ACC112 (cell line): ENCODE measurements at regions not wholly inside any gene's neighbourhood (a gene's known extent, or its start where the extent isn't known, plus 50 kb on each side); places are given as distances from the start of the nearest gene placed in this dataset.
A peak's percentile ranks its signal among the peaks of the same experiment; 100 is the strongest.

Experiments
- H2AFZ ChIP-seq: fragments of 200-600 bp; sonication (generic); one replicate; pipeline ENCODE4 v1.6.0; 2017; ENCODE audit warnings: antibody characterized with exemption, low read length; ENCODE audit not compliant: unreplicated experiment
- H3K27ac ChIP-seq: fragments of 200-600 bp; sonication (generic); 2 replicates; pipeline ENCODE4 v1.5.1; 2014; ENCODE audit warnings: low read depth, mild to moderate bottlenecking, antibody characterized with exemption, low read length, moderate library complexity
- H3K27me3 ChIP-seq: fragments of 200-600 bp; sonication (generic); 2 replicates; pipeline ENCODE4 v1.6.1; 2014; ENCODE audit warnings: mild to moderate bottlenecking, antibody characterized with exemption, low read length, moderate library complexity, mixed read lengths; ENCODE audit not compliant: insufficient read depth
- H3K36me3 ChIP-seq: fragments of 200-600 bp; sonication (generic); 2 replicates; pipeline ENCODE4 v1.6.1; 2016; ENCODE audit warnings: mild to moderate bottlenecking, antibody characterized with exemption, low read length, moderate library complexity, mixed read lengths; ENCODE audit not compliant: insufficient read depth
- H3K4me1 ChIP-seq: fragments of 200-600 bp; sonication (generic); one replicate; pipeline ENCODE4 v1.6.1; 2016; ENCODE audit warnings: low read length, mixed read lengths; ENCODE audit not compliant: insufficient read depth, unreplicated experiment, control insufficient read depth
- H3K4me3 ChIP-seq: fragments of 200-600 bp; sonication (generic); 2 replicates; pipeline ENCODE4 v1.5.1; 2014; ENCODE audit warnings: mild to moderate bottlenecking, low read depth, low read length
- H3K79me2 ChIP-seq: fragments of 200-600 bp; sonication (generic); one replicate; pipeline ENCODE4 v1.6.0; 2016; ENCODE audit warnings: low read length; ENCODE audit not compliant: control insufficient read depth, unreplicated experiment, insufficient read depth

DNA sequence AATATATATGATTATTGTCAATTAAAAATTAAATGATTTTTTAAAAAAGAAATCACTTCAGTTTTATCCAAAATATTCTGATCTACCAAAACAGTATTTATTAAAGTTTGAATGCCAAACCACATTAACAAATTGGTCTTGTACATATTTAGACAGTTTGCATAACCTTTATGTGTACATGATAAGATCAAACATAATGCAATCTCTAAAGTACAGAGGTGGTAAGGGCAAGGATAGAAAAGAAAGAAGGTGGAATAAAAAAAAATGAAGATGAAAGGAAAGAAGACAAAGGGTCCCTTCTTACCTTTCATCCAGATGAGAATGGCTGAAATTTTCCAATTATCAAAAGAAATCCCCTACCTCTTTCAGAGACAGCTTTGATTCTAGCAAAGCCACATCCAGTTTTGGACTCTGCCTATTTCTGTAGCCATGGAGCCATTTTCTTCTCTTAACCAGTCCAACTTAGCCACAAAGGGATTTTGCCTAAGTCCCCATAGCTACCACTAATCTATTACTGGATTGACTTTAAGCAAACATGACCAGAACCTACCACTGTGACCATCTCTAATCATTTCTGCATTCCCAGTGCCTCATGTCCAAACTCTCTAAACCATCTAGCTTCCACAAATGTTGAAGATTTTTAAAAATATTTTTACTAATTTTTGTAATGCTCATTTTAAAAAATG lies 133.3 kb upstream of the TRPM3 start:
- H3K27ac ChIP-seq = no peak overlapping the region
- H3K4me1 ChIP-seq = peaks cover 6% of the 10 kb centered on the region
- peaks cover 17% of the 10 kb centered on the region for H3K27me3 ChIP-seq
- H2AFZ ChIP-seq = no peak overlapping the region
- H3K79me2 ChIP-seq = no peaks in the 10 kb centered on the region
- no peak overlapping the region for H3K4me3 ChIP-seq
- no peaks in the 10 kb centered on the region for H3K36me3 ChIP-seq

DNA sequence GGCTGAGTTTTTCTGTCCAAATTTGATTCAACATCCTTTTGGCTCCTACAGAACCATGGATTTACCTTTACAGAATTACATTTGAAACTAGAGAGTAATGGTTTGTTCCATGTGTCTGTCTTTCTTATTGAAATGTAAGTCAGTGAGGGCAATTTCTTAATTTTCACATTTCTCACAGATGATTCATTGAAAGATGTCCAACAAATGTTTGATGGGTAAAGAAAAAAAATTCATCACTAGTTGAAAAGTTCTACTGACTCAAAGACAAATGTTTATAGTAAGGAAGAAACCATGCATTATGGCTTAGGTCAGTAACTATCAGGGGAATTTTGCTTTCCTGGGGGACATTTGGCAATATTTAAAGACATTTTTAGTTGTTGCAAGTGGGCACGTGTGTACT lies 131.6 kb upstream of the TRPM3 start:
- Histone ChIP-seq H3K79me2 (no peaks in the 10 kb centered on the region), H3K4me1 (peaks cover 9% of the 10 kb centered on the region), H3K36me3 (no peaks in the 10 kb centered on the region), H3K27me3 (peaks cover 17% of the 10 kb centered on the region), H3K27ac (no peak overlapping the region), H3K4me3 (no peak overlapping the region), H2AFZ (no peak overlapping the region)

DNA sequence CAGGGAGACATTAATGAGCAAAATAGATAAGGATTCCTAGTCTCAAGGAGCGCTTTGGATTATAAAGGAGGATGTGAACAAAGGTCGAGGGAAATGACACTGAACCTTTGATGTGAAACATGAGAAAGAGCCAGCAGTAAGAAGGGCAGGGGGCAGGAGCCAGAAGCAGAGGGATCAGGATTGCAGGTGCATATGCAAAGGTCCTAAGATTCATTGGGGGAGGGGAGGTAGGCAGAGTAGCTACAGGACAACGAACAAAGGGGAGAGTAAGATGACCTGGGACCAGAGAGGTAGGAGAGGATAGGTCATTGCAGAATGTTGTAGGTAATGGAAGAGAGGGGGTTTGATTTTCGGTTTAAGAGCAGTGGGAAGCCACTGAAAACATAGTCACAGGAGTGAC lies 129.2 kb upstream of the TRPM3 start:
- H3K27ac ChIP-seq = no peak overlapping the region

DNA sequence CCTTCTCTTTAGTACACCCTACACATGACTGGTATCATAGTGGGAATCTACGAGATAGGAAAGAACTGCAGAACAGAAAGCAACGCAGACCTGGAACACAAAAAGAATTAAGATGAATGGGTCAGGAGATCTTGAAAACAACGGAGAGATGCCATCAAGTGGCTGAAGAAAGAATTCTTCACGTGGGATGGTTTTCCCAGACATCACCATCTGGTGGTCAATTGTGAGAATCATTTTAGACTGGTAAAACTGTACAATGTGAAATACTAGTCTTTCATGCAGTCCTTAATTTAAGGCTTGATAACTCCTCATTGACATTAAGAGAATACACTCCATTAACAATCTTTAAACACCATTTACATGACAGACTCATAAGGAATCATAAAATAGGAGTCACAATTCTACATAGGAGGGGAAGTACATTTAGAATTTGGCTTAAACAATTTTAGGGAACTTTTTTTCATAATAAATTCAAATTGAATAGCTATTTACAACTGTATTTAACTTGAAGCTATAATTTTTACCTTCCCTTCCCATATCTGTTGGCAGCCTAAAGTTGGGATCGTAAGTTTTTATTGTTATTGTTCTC lies 128.4 kb upstream of the TRPM3 start:
- Histone ChIP-seq H3K79me2 (no peaks in the 10 kb centered on the region), H3K4me1 (peaks cover 9% of the 10 kb centered on the region), H3K27ac (no peak overlapping the region), H3K36me3 (no peaks in the 10 kb centered on the region), H3K27me3 (peaks cover 4% of the 10 kb centered on the region; the same call in 1 of the 2 replicates), H3K4me3 (peak overlapping the region; percentile 46), H2AFZ (peak overlapping the region; percentile 47)

More for the DNA sequence above, 129.2 kb upstream of the TRPM3 start:
- Histone ChIP-seq H3K36me3 (no peaks in the 10 kb centered on the region), H3K27me3 (peaks cover 5% of the 10 kb centered on the region), H2AFZ (no peak overlapping the region), H3K4me1 (peaks cover 9% of the 10 kb centered on the region), H3K79me2 (no peaks in the 10 kb centered on the region), H3K4me3 (no peak overlapping the region)

DNA sequence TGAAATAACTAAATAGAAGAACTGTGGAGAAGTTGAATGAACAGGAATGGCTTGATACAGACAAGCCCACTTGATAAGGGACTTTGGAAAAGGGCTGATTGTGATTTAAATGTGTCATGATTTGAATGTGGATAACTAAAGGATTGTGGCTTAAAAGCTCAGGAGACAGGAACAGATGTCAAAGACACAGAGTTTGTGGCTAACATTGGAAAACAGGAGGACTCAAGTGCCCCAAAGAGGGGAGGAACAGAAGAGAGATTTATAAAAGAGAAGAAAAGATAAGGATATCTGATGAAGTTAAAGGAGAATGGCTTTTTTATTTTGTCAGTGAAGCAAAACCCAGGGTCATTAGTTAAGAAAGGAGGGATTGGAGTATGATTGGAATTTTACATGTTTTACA lies 124.2 kb upstream of the TRPM3 start:
- H3K4me3 ChIP-seq = no peak overlapping the region
- H3K36me3 ChIP-seq = no peaks in the 10 kb centered on the region
- no peak overlapping the region for H3K27ac ChIP-seq
- peaks cover 4% of the 10 kb centered on the region; the same call in 1 of the 2 replicates for H3K27me3 ChIP-seq
- H3K4me1 ChIP-seq = peaks cover 3% of the 10 kb centered on the region
- H2AFZ ChIP-seq = no peak overlapping the region
- H3K79me2 ChIP-seq = no peaks in the 10 kb centered on the region

DNA sequence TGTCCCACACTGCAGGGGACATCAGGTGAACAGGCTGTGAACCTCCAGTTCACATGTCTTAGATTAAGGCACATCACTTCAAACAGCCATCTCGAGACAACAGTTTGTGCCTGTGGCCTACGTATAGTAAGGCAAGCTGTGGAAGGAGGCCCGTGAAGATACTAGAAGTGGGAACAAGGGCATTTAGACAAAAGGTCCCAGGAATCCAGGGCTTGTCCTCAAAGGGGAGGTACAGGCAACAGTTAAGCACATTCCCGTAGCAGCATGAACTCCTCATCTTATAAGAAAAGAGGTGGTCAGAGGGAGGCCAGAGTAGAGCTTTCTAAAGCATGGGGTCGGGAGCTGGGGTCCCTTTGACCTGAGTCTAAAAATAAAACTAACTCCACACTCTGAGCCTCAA lies 122.5 kb upstream of the TRPM3 start:
- no peaks in the 10 kb centered on the region for H3K4me1 ChIP-seq
- H3K4me3 ChIP-seq = no peak overlapping the region
- H3K79me2 ChIP-seq = no peaks in the 10 kb centered on the region
- no peak overlapping the region for H3K27ac ChIP-seq
- H3K27me3 ChIP-seq = no peaks in the 10 kb centered on the region
- H3K36me3 ChIP-seq = no peaks in the 10 kb centered on the region
- no peak overlapping the region for H2AFZ ChIP-seq

DNA sequence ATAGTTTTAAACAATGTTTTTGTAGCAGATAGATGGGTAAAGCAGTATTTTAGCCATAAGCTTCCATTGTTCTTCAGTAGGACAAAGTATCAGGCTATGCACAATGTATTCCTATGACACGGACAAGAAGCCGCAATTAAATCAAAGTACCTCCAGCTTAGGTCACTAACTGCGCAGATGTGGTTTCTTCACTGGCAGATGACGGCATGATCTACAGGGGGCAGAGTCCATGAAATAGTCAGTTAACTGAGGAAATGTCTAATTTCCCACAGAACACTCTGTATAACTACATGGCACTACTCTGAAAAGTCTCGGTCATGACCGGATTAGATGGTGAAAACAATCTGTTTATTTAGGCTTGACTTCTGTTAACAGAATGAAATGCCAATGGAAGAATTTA lies 120.7 kb upstream of the TRPM3 start:
- Histone ChIP-seq H3K36me3 (no peaks in the 10 kb centered on the region), H3K79me2 (no peaks in the 10 kb centered on the region), H3K4me1 (no peaks in the 10 kb centered on the region), H3K27ac (no peak overlapping the region), H3K4me3 (no peak overlapping the region), H2AFZ (no peak overlapping the region), H3K27me3 (no peaks in the 10 kb centered on the region)

DNA sequence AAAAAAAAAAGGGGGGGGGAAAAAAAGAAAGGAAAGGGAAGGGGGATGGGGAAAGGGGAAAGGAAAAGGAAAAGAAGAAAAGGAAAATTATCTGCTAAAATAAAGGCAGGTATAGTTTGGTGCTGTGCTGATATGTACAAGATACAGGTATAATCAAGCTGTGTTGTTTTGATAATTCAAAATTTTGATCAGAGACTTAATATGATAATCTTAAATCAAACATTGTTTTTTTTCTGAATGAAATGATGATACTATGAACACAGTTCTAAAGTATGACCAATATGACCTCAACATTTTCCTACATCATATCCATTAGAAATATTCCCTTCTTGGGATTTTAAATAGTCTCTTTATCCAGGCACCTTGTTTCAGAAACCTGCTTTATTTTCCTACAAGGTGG lies 115.6 kb upstream of the TRPM3 start:
- Histone ChIP-seq H3K4me3 (no peak overlapping the region), H3K27ac (no peak overlapping the region), H3K27me3 (no peaks in the 10 kb centered on the region), H3K79me2 (no peaks in the 10 kb centered on the region), H2AFZ (no peak overlapping the region), H3K36me3 (no peaks in the 10 kb centered on the region), H3K4me1 (no peaks in the 10 kb centered on the region)

DNA sequence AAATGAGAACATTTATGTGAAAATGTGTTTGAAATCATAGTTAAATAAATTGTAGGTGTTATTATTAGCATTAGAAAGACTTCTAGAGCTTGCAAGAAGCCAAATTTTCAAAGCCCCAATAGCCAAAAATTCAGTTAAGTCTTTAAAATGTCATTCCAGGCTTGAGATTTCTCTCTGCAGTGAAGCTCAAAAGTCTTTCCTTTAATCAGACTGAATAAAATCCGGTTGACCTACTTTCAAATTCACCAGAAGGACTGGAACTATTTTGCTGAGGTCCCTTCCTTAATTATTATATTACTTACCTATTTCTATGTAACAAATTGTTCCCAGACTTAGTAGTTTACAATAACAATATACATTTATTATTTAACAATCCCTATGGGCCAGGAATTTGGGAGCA lies 112.2 kb upstream of the TRPM3 start:
- Histone ChIP-seq H3K4me3 (no peak overlapping the region), H2AFZ (no peak overlapping the region), H3K27me3 (0 out of 2 replicates have a peak, but pooled peaks cover 2% of the 10 kb centered on the region), H3K79me2 (no peaks in the 10 kb centered on the region), H3K36me3 (no peaks in the 10 kb centered on the region), H3K27ac (no peak overlapping the region), H3K4me1 (no peaks in the 10 kb centered on the region)

DNA sequence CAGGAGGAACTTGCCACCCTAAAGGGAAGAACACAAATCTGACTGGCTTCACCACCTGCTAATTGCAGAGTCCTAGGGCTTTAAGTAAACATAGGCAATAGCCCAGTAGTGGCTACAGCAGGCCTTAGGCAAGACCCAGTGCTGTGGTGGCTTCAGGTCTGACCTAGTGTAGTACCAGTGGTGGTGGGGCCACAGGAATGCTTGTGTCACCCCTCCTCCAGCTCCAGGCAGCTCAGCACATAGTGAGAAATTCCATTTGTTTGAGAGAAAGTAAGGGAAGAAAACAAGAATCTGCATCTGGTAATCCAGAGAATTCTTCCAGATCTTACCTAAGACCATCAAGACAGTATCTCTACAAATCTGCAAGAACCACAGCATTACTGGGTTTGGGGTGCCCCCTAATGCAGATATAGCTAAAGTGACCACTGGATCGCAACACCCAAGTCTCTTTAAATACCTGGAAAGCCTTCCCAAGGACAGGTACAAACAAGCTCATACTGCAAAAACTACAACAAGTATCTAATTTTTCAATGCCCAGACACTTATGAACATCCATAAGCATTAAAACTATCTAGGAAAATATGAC lies 102.6 kb upstream of the TRPM3 start:
- Histone ChIP-seq H3K4me1 (no peaks in the 10 kb centered on the region), H3K36me3 (no peaks in the 10 kb centered on the region), H3K27me3 (no peaks in the 10 kb centered on the region; the same call in 1 of the 2 replicates), H3K4me3 (no peak overlapping the region), H2AFZ (no peak overlapping the region), H3K27ac (no peak overlapping the region), H3K79me2 (no peaks in the 10 kb centered on the region)

DNA sequence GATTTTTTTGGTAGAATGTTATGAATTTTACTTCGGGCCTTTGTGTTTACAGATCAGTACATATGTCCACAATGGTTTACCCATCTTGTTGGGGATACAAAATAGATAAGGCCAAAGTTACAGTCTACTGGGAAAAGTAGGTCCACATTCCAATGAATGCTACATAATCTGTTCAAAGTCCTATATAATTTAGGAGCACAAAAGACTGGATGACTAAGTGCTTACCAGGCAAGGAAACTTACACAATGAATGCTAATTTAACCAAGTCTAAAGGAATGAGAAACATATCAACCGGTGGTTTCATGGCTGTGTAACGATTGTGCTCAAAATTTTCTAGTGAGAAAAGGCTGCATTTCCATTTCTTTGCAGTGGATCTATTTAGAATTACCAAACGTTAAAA lies 97.4 kb upstream of the TRPM3 start:
- Histone ChIP-seq H3K4me1 (no peaks in the 10 kb centered on the region), H3K27ac (no peak overlapping the region), H2AFZ (no peak overlapping the region), H3K36me3 (no peaks in the 10 kb centered on the region), H3K4me3 (no peak overlapping the region), H3K27me3 (no peaks in the 10 kb centered on the region), H3K79me2 (no peaks in the 10 kb centered on the region)
